ENCODE measurements at regions not wholly inside any gene's neighbourhood (a gene's known extent, or its start where the extent isn't known, plus 50 kb on each side); places are given as distances from the start of the nearest gene placed in this dataset.

DNA sequence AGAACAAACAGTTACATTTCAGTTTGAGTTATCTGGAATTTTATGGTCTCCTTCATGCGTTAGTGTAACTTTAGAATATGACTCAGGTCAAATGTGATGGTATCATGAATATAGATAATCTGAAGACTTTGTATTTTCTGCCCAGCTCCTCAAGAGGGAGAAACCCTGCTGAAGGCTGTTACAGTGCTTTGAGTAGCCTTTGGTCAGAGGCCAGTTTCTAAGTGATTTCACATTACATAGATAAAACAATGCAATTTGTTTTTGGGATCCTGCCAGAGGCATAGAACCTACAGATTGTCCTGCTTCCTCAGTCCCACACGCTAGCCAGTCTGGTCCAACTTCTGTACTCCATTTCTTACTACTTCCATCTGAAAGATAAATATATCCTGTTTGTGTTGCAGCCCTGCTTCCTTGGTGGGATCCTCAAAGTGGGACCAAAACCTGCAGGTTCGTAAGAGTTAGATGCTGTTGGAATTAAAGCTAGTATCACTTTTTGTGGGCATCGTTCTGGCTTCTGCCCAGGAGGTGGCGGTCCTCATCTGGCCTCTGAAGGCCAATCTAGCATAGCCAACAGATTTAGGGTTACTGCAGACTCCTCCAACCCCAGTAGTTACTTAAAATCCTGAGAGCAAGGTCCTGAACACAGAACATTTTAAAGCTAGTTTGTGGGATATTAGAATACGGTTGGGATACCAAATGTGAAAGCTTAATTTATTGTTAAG is 645.8 kb upstream of the USP24 start:
- DNase-seq (ENCODE audit: low spot score) (no peak), ATAC-seq (ENCODE audit: low read depth) (no peak)
- Histone ChIP-seq H3K9me3 (ENCODE audit: severe bottlenecking) (no peaks in the 10 kb centered on the region), H3K36me3 (ENCODE audit: low read depth) (no peaks in the 10 kb centered on the region), H3K27me3 (ENCODE audit: insufficient read depth, poor library complexity, severe bottlenecking) (no peaks in the 10 kb centered on the region), H3K27ac (ENCODE audit: poor library complexity, severe bottlenecking) (no peak overlapping the region), H3K4me3 (ENCODE audit: severe bottlenecking) (no peak overlapping the region), H3K4me1 (ENCODE audit: insufficient read depth, poor library complexity, severe bottlenecking) (no peaks in the 10 kb centered on the region)
- TF ChIP-seq, protein P1, sequence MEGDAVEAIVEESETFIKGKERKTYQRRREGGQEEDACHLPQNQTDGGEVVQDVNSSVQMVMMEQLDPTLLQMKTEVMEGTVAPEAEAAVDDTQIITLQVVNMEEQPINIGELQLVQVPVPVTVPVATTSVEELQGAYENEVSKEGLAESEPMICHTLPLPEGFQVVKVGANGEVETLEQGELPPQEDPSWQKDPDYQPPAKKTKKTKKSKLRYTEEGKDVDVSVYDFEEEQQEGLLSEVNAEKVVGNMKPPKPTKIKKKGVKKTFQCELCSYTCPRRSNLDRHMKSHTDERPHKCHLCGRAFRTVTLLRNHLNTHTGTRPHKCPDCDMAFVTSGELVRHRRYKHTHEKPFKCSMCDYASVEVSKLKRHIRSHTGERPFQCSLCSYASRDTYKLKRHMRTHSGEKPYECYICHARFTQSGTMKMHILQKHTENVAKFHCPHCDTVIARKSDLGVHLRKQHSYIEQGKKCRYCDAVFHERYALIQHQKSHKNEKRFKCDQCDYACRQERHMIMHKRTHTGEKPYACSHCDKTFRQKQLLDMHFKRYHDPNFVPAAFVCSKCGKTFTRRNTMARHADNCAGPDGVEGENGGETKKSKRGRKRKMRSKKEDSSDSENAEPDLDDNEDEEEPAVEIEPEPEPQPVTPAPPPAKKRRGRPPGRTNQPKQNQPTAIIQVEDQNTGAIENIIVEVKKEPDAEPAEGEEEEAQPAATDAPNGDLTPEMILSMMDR (IDR thresholded peaks at IDR 0.05; ENCODE audit: poor library complexity, severe bottlenecking) = no peak

DNA sequence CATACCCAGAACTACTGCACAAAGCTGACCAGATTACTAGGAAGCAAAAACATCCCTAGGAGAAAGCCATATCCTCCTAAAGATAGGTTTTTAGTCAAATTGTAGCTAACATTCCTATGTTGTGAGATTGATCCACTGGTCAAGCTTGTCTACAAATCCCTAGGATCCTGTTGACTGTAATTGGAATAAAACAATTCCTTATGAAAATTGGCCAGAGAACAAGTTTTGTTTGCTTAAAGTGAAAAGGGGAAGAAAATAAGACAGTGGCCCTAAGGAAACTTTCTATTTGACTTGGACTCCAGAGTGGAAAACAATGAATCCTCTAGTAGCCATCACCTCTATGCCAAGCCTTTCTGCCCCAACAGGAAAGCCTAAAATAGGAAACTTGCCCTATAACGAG is 645.2 kb upstream of the USP24 start:
- DNase-seq (ENCODE audit: low spot score) = no peak
- Histone ChIP-seq H3K36me3 (ENCODE audit: low read depth) (no peaks in the 10 kb centered on the region), H3K27me3 (ENCODE audit: insufficient read depth, poor library complexity, severe bottlenecking) (no peaks in the 10 kb centered on the region), H3K9me3 (ENCODE audit: severe bottlenecking) (no peaks in the 10 kb centered on the region), H3K27ac (ENCODE audit: poor library complexity, severe bottlenecking) (no peak overlapping the region), H3K4me1 (ENCODE audit: insufficient read depth, poor library complexity, severe bottlenecking) (no peaks in the 10 kb centered on the region), H3K4me3 (ENCODE audit: severe bottlenecking) (no peak overlapping the region)
- TF ChIP-seq, protein P1 (IDR thresholded peaks at IDR 0.05; ENCODE audit: poor library complexity, severe bottlenecking) = no peak
- ATAC-seq (ENCODE audit: low read depth) = no peak

DNA sequence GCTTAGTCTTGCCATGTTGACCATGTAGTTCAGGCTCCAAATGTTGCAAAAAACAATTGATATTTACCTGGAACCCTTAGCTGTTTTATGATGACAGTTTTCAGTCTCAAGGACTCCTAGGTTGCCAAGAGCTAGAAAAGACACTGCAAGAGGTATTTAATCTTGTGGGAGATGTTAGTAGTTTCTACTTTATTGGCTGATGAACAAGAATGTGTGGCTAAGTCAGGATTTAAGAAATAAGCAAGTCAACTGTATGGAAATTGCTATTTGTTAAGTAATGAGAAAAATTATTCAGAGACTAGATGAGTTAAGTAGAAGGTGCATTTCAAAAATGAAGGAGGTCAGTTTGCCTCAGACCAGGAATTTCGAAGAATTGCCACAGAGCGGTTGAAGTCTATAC is 639.7 kb upstream of the USP24 start:
- H3K36me3 ChIP-seq (ENCODE audit: low read depth) = no peaks in the 10 kb centered on the region
- no peak overlapping the region for H3K4me3 ChIP-seq (ENCODE audit: severe bottlenecking)
- no peaks in the 10 kb centered on the region for H3K4me1 ChIP-seq (ENCODE audit: insufficient read depth, poor library complexity, severe bottlenecking)
- no peaks in the 10 kb centered on the region for H3K9me3 ChIP-seq (ENCODE audit: severe bottlenecking)
- H3K27ac ChIP-seq (ENCODE audit: poor library complexity, severe bottlenecking) = no peak overlapping the region
- DNase-seq (ENCODE audit: low spot score) (no peak), ATAC-seq (ENCODE audit: low read depth) (no peak)
- TF ChIP-seq, protein P1 (IDR thresholded peaks at IDR 0.05; ENCODE audit: poor library complexity, severe bottlenecking) = no peak
- H3K27me3 ChIP-seq (ENCODE audit: insufficient read depth, poor library complexity, severe bottlenecking) = no peaks in the 10 kb centered on the region

DNA sequence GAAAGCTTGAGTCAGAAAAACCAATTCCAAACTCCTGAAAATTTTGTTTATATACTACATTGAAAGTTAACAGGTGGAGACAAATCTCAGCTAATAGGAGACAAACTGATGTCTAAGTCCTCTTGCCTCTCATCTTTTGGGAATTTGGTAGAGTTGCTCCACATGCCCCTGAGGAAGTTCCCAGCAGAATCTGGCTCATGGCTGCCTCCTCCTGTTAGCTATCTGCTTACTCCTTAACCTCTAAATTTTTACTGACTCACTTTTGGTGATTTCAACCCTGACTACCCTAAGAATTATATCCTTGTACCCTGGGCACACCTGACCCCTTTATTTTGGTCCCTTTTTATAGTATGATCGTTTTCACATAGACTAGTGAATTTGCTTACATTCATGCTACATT is 633.7 kb upstream of the USP24 start:
- Histone ChIP-seq H3K9me3 (ENCODE audit: severe bottlenecking) (no peaks in the 10 kb centered on the region), H3K36me3 (ENCODE audit: low read depth) (no peaks in the 10 kb centered on the region), H3K4me3 (ENCODE audit: severe bottlenecking) (no peak overlapping the region), H3K27me3 (ENCODE audit: insufficient read depth, poor library complexity, severe bottlenecking) (no peaks in the 10 kb centered on the region), H3K4me1 (ENCODE audit: insufficient read depth, poor library complexity, severe bottlenecking) (no peaks in the 10 kb centered on the region), H3K27ac (ENCODE audit: poor library complexity, severe bottlenecking) (no peak overlapping the region)
- ATAC-seq (ENCODE audit: low read depth) (no peak), DNase-seq (ENCODE audit: low spot score) (no peak)
- TF ChIP-seq, protein P1 (IDR thresholded peaks at IDR 0.05; ENCODE audit: poor library complexity, severe bottlenecking) = peak; percentile 17

DNA sequence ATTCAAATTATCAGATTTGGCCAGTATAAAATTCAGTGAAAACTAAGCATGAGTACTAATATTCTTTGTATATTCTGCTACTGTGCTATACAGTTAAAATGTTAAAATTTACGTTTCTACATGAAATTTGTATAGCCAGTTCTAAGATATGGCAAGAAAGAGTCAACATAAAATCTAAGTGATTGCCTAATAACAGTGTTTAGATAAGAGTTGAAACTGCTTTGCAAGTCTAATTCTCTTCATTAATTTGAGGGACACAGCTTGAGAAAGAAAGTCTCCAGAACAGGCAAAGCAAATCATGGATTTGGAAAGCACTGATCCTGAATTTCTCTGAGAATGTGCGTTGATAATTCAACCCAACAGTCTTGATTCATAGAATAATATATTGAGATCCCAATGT is 630.9 kb upstream of the USP24 start:
- TF ChIP-seq, protein P1 (IDR thresholded peaks at IDR 0.05; ENCODE audit: poor library complexity, severe bottlenecking) = no peak
- H3K27me3 ChIP-seq (ENCODE audit: insufficient read depth, poor library complexity, severe bottlenecking) = no peaks in the 10 kb centered on the region
- H3K9me3 ChIP-seq (ENCODE audit: severe bottlenecking) = no peaks in the 10 kb centered on the region
- H3K4me1 ChIP-seq (ENCODE audit: insufficient read depth, poor library complexity, severe bottlenecking) = no peaks in the 10 kb centered on the region
- H3K27ac ChIP-seq (ENCODE audit: poor library complexity, severe bottlenecking) = no peak overlapping the region
- no peaks in the 10 kb centered on the region for H3K36me3 ChIP-seq (ENCODE audit: low read depth)
- H3K4me3 ChIP-seq (ENCODE audit: severe bottlenecking) = no peak overlapping the region
- no peak for DNase-seq (ENCODE audit: low spot score)
- no peak for ATAC-seq (ENCODE audit: low read depth)

Data from RWPE2 (cell line).